ENCODE measurements at regions not wholly inside any gene's neighbourhood (a gene's known extent, or its start where the extent isn't known, plus 50 kb on each side); places are given as distances from the start of the nearest gene placed in this dataset.

DNA sequence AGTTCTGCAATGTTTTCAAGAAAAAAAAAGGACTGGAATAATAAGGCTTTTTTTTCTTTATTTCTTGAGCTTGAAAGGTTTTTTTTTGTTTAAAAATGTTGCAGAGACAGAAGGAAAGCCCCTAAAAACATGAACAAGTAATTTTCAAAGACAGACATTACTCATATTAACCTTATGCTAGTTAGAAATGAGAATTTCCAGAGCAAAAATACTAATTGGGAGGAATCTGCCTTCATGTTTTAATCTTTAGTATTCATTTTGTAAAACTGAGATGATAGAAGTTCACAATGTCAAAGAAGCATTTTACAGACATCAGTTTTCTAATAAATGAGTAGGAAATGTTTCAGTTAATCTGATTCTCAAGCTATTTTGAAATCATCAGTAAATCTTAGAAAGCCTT is 1805.3 kb downstream of the PCDH7 start:
- Histone ChIP-seq H3K36me3 (ENCODE audit: insufficient read depth, low read length) (no peaks in the 10 kb centered on the region), H3K9me2 (ENCODE audit: insufficient read depth, low read length) (no peaks in the 10 kb centered on the region), H3K9me3 (ENCODE audit: low read length) (0 out of 2 replicates have a peak, but pooled peaks cover 7% of the 10 kb centered on the region), H2AFZ (ENCODE audit: low read length) (peak overlapping the region; percentile 70), H3K4me2 (ENCODE audit: low read length) (no peak overlapping the region), H4K20me1 (ENCODE audit: insufficient read depth, low read length) (no peaks in the 10 kb centered on the region), H3K79me2 (ENCODE audit: insufficient read depth, low read depth, low read length) (no peaks in the 10 kb centered on the region), H3K4me3 (ENCODE audit: low read depth, low read length, poor library complexity, severe bottlenecking) (no peak overlapping the region), H3K4me1 (ENCODE audit: insufficient read depth, low read length, poor library complexity, severe bottlenecking) (no peaks in the 10 kb centered on the region), H3K27ac (ENCODE audit: low read depth, low read length, poor library complexity, severe bottlenecking) (no peak overlapping the region)
- CTCF ChIA-PET (ENCODE audit: unreplicated experiment) = no interaction called here
- BruUV-seq (replicated peaks) = no TSS peak
- POLR2A ChIA-PET = interaction anchor here (0.6 to 1.5 kb wide), 7 partner anchors 11 to 1497 kb away, joined by 3 to 6 read pairs (median 3); no protein-coding TSS in a partner anchor
- no peak for TF ChIP-seq EZH2phosphoT487 (IDR thresholded peaks at IDR 0.05; ENCODE audit: borderline replicate concordance, low read depth, low read length)
- TF ChIP-seq, protein P1, sequence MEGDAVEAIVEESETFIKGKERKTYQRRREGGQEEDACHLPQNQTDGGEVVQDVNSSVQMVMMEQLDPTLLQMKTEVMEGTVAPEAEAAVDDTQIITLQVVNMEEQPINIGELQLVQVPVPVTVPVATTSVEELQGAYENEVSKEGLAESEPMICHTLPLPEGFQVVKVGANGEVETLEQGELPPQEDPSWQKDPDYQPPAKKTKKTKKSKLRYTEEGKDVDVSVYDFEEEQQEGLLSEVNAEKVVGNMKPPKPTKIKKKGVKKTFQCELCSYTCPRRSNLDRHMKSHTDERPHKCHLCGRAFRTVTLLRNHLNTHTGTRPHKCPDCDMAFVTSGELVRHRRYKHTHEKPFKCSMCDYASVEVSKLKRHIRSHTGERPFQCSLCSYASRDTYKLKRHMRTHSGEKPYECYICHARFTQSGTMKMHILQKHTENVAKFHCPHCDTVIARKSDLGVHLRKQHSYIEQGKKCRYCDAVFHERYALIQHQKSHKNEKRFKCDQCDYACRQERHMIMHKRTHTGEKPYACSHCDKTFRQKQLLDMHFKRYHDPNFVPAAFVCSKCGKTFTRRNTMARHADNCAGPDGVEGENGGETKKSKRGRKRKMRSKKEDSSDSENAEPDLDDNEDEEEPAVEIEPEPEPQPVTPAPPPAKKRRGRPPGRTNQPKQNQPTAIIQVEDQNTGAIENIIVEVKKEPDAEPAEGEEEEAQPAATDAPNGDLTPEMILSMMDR (conservative IDR thresholded peaks at IDR 0.05; ENCODE audit: low read length) = no peak
- DNase-seq (ENCODE audit: low spot score) = no peak
- intact Hi-C loops (cut with micrococcal nuclease; ENCODE audit: unreplicated experiment) = no loop called here

DNA sequence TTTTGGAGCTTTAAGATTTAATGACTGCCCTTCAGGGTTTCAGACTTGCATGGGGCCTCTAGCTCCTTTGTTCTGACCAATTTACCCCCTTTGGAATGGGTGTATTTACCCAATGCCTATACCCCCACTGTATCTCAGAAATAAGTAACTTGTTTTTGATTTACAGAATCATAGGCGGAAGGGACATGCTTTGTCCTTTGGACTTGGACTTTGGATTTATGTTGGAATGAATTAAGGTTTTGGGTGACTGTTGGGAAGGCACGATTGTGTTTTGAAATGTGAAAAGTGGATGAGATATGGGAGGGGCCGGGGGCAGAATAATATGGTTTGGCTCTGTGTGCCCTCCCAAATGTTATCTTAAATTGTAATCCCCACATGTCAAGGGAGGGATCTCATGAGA is 1824.7 kb downstream of the PCDH7 start:
- Histone ChIP-seq H3K9me3 (ENCODE audit: low read length) (no peaks in the 10 kb centered on the region), H3K36me3 (ENCODE audit: insufficient read depth, low read length) (no peaks in the 10 kb centered on the region; the same call in 1 of the 2 replicates), H3K4me2 (ENCODE audit: low read length) (no peak overlapping the region), H3K79me2 (ENCODE audit: insufficient read depth, low read depth, low read length) (no peaks in the 10 kb centered on the region), H3K27ac (ENCODE audit: low read depth, low read length, poor library complexity, severe bottlenecking) (no peak overlapping the region), H3K4me3 (ENCODE audit: low read depth, low read length, poor library complexity, severe bottlenecking) (no peak overlapping the region), H3K9me2 (ENCODE audit: insufficient read depth, low read length) (no peaks in the 10 kb centered on the region), H3K4me1 (ENCODE audit: insufficient read depth, low read length, poor library complexity, severe bottlenecking) (peaks cover 3% of the 10 kb centered on the region), H4K20me1 (ENCODE audit: insufficient read depth, low read length) (no peaks in the 10 kb centered on the region), H2AFZ (ENCODE audit: low read length) (peak overlapping the region; percentile 62; the same call in 1 of the 2 replicates)
- intact Hi-C loops (cut with micrococcal nuclease; ENCODE audit: unreplicated experiment) = no loop called here
- no peak for TF ChIP-seq EZH2phosphoT487 (IDR thresholded peaks at IDR 0.05; ENCODE audit: borderline replicate concordance, low read depth, low read length)
- DNase-seq (ENCODE audit: low spot score) = no peak
- no TSS peak for BruUV-seq (replicated peaks)
- ChIA-PET POLR2A (interaction anchor here (0.8 to 1.0 kb wide), 2 partner anchors 25 to 38 kb away, joined by 3 read pairs; no protein-coding TSS in a partner anchor), CTCF (ENCODE audit: unreplicated experiment) (no interaction called here)

DNA sequence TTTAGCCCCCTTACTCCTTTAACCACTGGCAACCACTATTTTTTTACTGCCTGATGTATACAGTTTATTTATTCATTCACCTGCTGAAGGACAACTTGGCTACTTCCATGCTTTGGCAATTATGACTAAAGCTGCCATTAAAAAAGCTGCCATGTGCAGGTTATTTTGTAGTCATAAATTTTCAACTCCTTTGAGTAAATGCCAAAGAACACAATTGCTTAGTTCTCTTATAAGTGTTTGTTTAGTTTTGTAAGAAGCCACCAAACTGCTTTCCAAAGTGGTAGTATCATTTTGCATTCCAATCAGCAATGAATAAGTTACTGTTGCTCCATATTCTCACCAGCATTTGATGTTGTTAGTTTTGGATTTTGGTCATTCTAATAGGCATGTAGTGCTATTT is 1831.8 kb downstream of the PCDH7 start:
- intact Hi-C loops (cut with micrococcal nuclease; ENCODE audit: unreplicated experiment) = no loop called here
- H2AFZ ChIP-seq (ENCODE audit: low read length) = no peak overlapping the region
- no peaks in the 10 kb centered on the region for H4K20me1 ChIP-seq (ENCODE audit: insufficient read depth, low read length)
- CTCF ChIA-PET (ENCODE audit: unreplicated experiment) = no interaction called here
- H3K36me3 ChIP-seq (ENCODE audit: insufficient read depth, low read length) = no peaks in the 10 kb centered on the region
- POLR2A ChIA-PET = interaction anchor here (0.6 to 1.0 kb wide), 2 partner anchors 26 to 57 kb away, joined by 3 read pairs; no protein-coding TSS in a partner anchor
- H3K79me2 ChIP-seq (ENCODE audit: insufficient read depth, low read depth, low read length) = no peaks in the 10 kb centered on the region
- no peak overlapping the region for H3K4me3 ChIP-seq (ENCODE audit: low read depth, low read length, poor library complexity, severe bottlenecking)
- H3K9me3 ChIP-seq (ENCODE audit: low read length) = no peaks in the 10 kb centered on the region
- no TSS peak for BruUV-seq (replicated peaks)
- TF ChIP-seq, protein P1 (conservative IDR thresholded peaks at IDR 0.05; ENCODE audit: low read length) = no peak
- no peak for TF ChIP-seq EZH2phosphoT487 (IDR thresholded peaks at IDR 0.05; ENCODE audit: borderline replicate concordance, low read depth, low read length)
- no peaks in the 10 kb centered on the region for H3K4me1 ChIP-seq (ENCODE audit: insufficient read depth, low read length, poor library complexity, severe bottlenecking)
- H3K9me2 ChIP-seq (ENCODE audit: insufficient read depth, low read length) = no peaks in the 10 kb centered on the region
- H3K4me2 ChIP-seq (ENCODE audit: low read length) = no peak overlapping the region
- no peak for DNase-seq (ENCODE audit: low spot score)
- no peak overlapping the region for H3K27ac ChIP-seq (ENCODE audit: low read depth, low read length, poor library complexity, severe bottlenecking)
